ENCODE measurements at regions not wholly inside any gene's neighbourhood (a gene's known extent, or its start where the extent isn't known, plus 50 kb on each side); places are given as distances from the start of the nearest gene placed in this dataset.

DNA sequence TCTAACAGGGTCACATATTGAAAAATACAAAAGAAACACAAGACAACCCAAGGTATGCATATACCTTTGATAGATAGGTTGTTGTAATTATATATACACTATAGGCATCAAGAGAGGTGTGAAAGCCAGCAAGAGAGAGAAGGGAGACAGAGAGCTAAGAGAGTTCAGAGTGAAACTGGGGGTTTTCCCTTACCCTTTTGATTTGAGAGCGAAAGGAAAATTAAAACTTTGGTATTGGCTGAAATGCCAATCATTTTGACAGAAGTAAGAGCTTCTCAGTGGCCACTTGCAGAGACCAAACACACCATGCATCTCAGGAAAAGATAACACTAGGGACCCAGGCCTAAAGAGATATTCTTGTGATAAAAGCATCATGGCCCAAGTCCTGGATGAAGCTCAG is 183.6 kb downstream of the SHOX2 start:
- TF ChIP-seq CTCF (conservative IDR thresholded peaks at IDR 0.05) = no peak
- no peak for TF ChIP-seq ZFX (IDR thresholded peaks at IDR 0.05)
